ENCODE measurements at regions not wholly inside any gene's neighbourhood (a gene's known extent, or its start where the extent isn't known, plus 50 kb on each side); places are given as distances from the start of the nearest gene placed in this dataset.

DNA sequence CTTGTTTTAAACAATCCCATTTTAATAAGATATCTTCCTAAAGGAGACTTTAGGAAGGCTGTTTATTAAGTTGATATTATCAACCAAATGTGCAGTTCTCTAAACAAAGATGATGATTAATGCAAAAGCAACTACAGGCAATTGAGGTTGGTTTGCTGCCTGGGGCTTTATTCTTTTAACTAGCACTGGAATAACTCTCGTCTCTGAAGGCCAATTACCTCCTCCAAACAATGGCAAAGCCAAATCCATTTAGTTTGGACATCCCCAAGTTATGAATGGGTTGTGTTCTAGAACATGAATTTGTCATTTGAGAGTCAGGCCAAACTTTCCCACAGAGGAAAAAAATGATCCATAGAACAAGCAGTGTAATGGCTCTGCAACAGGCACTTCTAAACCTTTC lies 114.1 kb downstream of the SLC16A9 start:
- DNase-seq, result no peak

DNA sequence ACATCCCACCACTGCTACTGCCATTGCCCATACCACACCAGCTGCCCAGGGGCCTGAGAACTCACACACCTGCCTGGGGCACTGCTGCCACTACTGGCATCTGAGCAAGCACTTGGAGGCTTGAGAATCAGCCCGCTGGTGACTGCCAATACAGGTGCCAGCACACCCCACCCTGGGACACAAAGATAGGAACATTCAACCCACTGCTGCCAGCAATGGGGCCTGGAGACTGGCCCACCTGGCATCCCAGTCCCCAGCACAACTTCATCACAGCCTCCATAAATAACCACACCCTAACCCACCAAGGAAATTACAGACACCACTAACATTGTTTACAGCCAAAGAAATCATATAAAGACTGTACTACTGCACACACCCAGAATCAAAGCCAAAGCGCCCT lies 115.9 kb downstream of the SLC16A9 start:
- no peak for DNase-seq

DNA sequence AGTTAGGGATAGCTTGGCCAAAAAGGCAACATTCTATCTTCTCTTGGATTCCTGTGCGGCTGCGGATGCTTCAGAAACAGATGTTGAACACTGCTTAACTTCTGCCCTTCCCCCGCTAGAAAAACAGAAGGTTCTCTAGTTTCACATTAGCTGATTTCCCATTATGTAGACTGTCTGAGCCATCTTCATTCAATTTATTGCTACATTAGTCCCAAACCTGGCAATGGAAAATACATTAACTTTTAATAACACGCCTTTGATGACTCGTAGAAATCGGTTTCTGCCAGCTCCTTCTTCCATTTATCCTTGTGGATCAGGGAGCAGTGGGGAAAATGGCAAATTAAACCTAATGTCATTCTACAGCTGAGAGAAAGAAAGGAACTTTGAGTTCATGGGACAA lies 119.9 kb downstream of the SLC16A9 start:
- no peak for DNase-seq

DNA sequence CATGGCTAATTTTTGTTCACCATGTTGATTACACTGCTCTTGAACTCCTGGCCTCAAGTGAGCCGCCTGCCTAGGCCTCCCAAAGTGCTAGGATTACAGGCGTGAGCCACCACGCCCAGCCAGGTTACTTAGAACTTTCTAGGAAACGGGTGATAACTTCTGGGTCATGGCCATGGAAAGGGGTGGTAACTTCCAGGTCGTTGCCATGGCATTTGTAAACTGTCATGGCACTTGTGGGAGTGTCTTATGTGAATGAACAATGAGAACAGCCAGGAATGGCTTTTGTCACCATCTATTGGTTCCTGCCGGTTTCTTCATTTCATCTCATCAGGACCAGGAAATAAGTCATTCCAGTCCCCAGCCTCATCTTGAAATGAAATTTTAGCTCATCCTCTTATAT lies 120.9 kb downstream of the SLC16A9 start:
- DNase-seq, result no peak

DNA sequence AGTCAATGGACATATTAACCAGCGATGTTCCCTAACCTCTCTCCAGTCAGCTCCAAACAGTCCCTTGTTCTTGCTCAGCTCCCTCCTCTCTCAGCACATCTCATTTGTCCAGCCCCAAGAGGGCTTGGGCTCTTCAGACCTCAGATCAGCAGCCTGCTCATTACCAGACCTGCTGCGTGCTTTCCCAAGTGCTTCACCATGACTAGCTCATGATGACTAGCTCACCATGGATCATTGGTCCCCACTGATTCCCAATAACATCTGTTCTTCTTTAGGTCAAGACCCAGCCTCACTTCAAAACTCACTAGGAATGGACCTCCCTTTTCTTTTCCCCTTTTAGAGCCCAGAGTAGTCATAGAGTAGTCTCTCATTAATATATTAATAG lies 121.9 kb downstream of the SLC16A9 start:
- DNase-seq, result no peak

DNA sequence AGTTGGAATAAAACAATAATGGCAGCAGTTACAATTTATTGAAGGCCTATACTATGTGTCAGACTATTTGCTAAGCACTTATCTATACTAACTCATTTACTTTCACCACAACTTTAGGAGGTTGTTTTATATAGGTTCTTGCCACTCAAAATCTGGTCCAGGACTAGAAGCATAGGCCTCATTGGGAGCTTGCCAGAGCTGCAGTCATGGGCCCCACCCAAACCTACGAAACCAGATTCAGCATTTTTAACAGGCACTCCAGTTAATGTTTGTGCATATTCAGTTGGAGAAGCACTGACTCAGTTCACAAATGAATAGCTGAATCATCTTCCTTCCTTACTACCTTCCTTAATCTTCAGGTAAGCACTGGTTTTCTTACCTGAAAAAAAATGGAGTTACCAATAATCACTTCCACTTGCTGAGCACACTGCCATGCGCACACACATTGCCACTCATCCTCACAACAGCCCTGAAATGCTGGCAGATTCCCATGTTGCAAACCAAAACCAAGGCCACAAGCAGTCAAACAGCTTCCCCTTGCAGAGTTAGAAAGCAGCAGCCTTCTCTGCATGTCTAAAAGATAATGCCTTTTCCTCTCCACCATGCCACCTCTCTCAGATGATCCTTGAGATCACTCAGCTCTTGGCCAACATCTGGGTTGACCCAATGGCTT lies 122.4 kb downstream of the SLC16A9 start:
- no peak for DNase-seq

DNA sequence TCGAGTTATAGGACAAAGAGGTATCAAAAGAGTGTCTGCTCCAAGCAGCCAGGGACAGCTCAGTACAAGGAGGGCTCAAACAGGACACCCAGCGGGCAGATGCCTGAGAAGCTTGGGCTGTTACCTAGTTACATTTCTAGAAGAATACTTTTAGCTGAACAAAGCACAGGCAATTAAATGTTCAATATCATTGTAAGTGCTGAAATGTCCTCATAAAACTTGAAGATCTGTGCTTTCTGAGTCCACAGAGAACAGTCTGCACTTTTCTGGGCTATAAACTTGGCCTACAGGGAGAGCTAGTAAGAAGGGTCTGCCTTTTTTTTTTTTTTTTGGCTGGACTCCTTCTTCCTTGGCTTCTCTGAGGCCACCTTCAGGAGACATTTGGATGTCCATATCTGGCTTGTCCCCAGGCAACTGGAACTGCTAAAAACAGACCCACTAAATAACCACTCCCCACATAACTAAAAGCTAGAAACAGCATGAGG lies 123.2 kb downstream of the SLC16A9 start:
- no peak for DNase-seq

DNA sequence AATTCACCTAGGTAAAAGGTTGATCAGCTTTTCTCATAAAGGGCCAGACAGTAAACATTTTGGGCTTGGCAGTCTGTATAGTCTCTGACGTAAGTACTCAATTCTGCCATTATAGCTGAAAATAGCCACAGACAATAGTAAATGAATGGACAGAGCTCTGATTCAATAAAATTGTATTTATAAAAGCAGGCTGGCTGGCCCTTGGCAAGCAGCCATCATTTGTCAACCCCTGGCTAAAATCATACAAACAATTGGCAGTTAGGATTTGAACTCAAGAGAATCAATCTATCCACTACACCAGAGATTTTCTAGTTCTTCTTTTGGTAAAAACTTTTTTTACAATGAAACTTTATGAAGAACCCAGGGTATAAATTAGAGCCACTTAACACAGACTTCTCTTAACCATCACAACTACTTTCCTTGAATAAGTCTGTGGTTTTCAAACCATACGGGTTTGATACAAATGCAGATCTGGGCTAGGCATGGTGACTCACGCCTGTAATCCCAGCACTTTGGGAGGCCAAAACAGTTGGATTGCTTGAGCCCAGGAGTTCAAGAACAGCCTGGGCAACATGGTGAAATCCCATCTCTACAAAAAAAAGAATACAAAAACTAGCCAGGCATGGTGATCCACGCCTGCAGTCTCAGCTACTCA lies 124.5 kb downstream of the SLC16A9 start:
- no peak for DNase-seq

DNA sequence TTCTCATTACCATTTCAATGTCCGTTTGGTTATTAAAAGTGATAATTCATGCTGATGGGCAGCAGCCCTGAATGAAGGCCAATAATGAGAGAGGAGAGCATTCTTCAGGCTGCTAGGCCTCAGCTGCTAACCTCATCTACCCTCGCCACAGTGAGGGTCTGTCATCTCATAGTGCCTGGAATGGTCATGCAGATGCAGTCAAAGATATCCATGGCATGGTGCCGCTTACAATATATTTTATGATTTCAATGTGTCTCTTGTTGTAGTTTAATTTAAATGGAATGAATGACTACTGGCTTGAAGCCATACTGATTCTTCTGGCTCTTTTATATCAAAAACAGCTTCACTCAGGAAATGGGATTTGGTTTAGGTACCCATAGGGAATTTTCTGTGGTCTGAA lies 126.9 kb downstream of the SLC16A9 start:
- DNase-seq, result no peak

DNA sequence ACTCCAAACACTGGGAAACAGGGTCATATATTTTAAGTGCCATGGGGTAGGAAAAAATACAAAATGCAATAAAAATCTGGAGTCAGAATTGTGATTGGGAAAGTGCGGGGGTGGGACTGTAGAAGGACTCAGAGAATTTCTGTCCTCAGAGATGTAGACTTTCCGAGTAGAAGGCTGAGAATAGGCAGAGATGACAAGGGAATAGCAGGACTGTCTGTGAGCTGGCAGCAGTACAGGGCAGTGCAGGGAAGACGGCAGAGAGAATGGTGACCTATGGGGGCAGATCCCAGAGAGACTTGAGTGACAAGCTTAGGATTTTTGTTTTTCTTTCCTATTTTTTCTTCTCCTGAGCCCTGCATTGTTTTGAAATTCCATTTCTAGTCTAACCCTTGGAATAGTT lies 127.6 kb downstream of the SLC16A9 start:
- DNase-seq, result no peak

DNA sequence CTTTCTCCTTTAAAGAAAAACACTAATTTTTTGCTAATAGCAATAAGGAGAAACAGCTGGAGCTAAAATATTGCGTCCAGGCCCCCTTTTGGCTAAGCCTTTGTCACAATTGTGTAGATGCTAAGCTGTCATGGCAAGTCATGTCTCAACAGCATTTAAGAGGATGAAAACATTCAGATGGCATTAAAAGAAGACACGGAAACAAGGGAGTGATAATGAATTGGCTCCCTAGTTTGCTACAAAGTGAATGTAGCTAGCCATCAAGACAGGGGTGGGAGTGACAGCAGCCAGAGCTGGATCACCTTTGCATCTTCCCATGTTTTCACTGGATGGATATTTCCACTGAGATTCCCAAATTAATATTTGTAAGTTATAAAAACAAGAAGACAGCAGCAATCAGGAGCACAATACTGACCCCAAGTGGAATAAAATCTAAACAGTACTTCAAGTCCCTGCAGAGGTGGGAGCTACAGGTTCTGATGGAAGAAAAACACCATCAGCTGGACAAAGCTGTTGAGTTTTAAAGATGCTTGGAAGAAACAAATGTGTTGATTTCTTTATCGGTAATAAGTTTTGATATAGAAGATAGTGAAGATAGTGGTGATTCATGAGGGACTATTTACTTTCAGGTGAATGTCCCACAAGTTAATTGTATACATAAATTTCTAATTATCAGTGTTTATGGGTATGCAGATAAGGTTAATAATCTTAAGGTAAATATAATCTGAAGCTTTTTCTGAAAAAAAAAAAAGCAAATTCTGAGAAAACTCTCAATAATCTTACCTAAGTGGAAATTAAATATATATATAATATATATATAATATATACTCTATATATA lies 129.4 kb downstream of the SLC16A9 start:
- DNase-seq, result peak; percentile 63

DNA sequence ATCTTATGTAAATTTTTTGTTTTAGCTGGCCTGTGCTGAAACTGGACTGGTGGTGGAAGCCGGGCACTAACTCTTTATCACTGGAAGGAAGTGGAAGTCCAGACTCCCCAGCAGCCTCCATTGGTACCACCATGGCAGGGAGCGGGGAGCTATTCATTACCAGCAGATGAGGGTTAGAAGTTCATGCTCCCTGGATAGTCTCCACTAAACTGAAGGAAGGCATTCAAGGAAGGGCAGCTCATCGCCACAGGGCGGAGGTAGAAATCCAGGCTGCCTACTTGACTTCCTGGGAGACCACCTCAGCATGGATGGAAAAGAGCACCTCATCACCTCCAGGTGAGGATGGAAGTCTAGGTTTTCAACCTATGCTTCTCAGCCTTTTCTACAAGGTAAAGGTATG lies 130.9 kb downstream of the SLC16A9 start:
- no peak for DNase-seq

DNA sequence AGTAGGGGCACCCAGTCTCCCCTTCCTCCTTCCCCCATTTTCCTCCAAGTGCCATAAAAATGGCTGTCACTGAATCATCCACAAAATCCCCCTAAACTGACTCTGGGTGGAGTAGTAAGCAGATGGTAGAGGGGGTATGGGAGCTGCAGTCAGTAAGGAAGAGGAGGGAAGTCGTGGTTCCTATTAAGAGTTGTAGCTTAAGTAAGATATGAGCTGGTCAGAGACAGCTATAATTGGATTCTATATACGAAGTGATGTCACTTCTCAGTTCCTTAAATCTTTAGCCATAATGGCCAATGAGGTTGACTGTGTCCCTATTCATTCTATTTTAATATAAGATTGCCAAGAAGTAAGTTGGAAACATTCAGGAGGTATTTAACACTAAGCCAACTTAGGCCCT lies 131.7 kb downstream of the SLC16A9 start:
- DNase-seq, result no peak

DNA sequence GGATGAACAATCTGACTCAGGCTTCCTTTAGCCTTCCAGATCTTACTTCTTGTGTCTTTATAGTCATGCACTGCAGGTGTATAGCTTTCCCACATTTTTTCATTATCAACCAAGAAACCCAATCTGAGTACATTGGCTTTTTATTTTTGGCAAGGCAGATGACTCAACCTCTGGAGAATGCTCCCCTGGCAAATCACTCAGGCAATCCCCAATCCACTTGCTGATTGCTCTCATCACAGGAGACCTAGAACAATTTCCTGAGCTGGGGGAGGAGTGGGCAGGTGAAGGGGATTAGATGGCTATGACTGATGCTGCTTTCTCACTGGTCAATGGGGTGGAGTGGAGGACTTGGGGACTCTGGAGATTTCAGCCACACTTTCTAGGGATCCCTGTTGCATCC lies 134.4 kb downstream of the SLC16A9 start:
- DNase-seq, result no peak

DNA sequence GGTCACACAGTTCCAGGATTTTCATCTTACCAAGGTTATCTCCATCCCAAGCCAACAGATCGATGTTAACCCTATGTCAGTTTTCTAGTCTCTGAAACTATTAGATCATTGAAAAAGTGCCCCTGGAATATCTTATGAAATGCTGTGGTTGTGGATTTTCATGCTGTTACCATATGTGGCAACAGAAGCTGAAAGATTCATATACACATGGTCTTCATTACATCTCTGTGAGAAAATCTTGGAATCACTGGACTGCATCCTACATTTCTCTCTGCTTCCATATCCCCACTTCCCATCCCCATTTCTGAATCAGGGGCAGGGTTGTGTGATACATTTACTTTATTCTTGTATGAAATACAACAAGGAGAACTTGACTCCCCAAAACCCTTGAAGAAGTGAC lies 146.1 kb downstream of the SLC16A9 start:
- DNase-seq, result no peak

DNA sequence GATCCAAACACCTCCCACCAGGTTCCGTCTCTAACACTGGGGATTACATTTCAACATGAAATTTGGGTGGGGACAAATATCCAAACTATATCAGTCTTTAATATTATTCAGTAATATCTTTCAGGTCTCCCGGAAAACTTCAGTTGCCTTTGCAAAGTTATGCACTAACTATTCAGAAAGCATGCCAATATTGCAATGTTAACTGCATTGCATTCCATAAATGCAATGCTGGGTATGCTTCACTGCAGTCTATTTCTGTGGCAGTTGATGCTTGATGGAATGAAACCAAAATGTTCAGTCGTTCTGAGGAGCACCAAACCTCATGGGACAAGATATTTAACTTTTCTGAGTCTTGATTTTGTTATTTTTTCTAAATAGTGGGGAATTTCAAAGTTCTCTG lies 147.5 kb downstream of the SLC16A9 start:
- DNase-seq, result no peak

DNA sequence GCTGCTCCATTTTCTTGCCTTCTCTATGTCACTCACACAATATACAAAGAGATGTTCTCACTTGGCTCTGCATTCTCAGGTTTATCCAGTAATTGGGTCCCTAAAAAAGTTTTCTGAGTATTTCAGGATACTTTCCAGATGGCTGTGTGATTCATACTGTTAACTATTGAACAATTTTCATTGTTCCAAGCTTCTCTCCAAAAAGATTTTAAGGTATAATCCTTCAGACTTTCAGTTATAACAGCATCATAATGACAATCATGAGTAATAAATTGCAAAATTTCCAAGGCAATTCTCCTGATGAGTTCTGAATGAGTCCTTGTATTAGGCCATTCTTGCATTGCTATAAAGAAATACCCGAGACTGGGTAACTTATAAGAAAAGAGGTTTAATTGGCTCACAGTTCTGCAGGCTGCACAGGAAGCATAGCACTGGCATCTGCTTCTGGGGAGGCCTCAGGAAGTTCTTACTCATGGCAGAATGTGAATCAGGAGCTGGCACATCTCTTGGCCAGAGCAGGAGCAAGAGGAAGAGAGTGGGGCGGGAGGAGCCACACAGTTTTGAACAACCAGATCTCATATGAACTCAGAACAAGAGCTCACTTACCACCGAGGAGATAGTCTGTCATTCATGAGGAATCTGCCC lies 148.1 kb downstream of the SLC16A9 start:
- DNase-seq, result no peak

DNA sequence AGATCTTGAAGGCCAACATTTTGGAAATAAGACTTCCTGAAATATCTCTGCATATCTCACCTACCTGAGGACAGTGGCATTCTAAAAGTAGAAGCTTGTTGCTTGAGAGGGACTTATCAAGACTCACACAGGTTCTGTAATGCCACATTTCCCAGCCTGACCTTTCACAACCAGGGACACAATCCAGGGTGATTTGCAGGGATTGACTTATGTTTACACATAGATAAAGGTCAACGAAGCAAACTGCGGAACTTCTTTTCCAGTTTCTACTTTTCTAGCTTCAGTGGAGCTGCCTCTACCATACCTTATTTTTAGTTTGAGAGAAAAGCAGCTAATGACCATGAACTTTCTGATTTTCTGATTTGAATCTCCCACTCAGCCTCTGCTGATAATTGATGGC lies 148.7 kb downstream of the SLC16A9 start:
- DNase-seq, result no peak

DNA sequence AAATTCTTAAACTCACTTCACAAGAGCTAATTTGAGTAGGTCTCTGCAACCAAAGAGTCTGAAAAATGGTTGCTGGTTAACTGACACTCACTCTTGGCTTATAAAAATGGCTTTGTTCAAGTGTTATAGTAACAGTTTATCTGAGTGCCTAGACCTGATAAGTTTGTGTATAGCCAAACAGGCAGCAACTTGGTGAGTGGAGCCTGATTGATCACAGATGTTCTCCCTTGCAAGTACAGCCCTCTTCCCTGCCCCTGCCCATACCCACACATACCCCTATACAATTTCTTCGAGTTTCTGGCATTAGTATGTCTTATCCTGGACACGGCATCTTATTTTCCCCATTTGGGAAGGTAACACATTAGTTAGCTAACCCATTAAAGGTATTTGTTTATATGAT lies 149.5 kb downstream of the SLC16A9 start:
- DNase-seq, result no peak

DNA sequence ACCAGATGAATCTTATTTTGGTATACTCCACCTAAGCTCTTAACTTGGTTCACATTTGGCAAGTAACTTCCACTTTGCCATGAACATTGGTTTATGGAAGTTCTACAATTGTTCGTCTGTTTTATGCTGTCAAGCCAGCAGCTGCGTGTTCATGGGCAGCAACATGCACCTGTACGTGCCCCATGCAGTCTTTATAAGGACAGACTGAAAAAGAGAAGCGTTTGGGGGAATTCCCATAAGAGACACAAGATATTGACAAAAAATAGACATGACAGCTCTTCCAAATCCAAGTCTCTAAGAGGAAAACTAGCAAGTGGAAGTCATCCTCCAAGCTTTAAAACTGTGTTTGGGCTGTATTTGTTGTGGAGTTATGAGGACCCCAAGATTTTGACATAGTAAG lies 151.6 kb downstream of the SLC16A9 start:
- no peak for DNase-seq

DNA sequence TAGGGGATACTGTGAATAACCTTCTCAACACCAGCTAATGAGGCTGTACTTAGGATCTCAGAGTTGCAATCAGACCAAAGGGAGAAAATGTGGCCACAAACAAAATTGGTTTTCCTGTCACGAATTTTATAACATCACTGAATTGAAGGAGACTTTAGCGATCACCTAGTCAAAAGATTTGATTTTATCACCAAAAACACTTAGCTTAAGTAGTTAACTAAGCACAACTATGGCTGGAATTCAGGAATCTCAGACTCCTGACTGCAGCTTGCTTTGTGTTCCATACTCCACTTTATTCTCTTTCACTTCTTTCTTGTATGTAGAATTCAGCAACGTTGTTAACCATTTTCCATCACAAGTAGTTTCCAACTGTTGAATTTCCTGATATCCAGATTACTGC lies 152.0 kb downstream of the SLC16A9 start:
- no peak for DNase-seq

DNA sequence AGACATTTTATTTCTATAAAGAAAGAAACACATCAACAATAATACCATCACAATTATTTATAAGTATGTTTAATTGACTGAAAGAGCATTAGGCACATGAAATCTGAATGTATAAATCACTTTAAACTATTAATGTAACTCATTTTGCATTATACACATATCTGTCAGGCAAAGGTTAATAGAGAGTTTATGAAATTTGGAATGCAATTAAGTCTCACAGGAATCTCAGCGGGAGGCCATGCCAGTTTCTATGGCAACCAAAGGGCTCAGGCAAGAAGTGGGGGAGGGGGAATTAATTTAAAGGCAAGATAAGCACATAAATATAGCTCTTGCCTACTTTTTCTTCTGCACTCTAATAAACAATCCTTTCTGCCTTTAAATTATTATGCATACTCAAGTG lies 152.6 kb downstream of the SLC16A9 start:
- peak; percentile 53 for DNase-seq

DNA sequence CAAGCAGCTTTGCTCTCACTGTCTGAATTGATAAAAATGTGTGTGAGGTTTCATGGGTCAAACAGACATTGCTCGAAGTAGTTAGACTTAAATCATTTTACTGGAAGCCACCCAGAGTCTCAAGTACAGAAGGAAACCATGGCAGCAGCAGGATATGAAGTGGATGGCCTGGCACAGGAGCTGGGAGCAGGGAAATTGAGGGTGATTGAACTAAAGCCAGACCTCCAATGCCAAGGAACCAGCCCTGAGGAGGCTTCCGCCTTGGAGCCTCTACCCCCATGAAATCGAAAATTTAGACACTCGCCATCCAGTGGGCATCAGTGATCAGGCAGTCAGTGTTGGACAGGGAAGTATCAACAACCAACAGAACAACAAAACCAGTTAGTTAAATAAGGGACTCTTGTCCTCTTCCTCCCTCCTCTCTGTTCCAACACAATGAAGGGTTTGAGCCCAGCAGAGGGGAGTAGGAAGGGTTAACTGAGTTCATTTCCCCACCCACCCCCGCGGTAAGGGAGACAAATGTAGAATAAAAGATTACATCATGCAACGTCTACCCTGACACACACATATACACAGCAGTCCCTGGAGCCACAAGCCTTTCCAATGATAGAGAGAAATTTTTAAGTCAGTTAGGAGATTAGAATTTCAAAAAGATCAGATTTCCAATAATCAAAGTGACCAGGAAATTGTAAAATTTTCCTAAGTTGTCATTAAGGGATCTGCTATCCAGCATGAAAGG lies 156.3 kb downstream of the SLC16A9 start:
- DNase-seq, result no peak

All from NCI-H1694 treated with DMSO at 0.1 percent for 48 hours (cell line).